B cell (primary cell): ENCODE measurements at regions not wholly inside any gene's neighbourhood (a gene's known extent, or its start where the extent isn't known, plus 50 kb on each side); places are given as distances from the start of the nearest gene placed in this dataset.
"Not testable (repeated sequence)": the region's sequence is repeated elsewhere in the genome, so short reads cannot be mapped to it uniquely, and the experiment has no call there.

ENCODE experiments used
- ATAC-seq: fragments of 200-7000 bp; cut with Tn5 transposase; one replicate; pipeline ENCODE4 v1.10.0; 2021; ENCODE audit warnings: low read depth, mild to moderate bottlenecking, moderate number of reproducible peaks, moderate library complexity
- CTCF ChIA-PET: fragments of 350-600 bp; sonication (Branson Sonifier 250); formaldehyde crosslinking; loops from one replicate; lab custom pipeline; 2021; ENCODE audit warnings: antibody characterized with exemption, inconsistent platforms; lab: Charles Lee
- POLR2A ChIA-PET: fragments of 350-600 bp; sonication (Branson Sonifier 250); formaldehyde crosslinking; loops from one replicate; lab custom pipeline; 2021; ENCODE audit warnings: antibody characterized with exemption; lab: Charles Lee
- DNase-seq: peaks from one replicate; pipeline ENCODE4 v3.0.0; 2013
- H2AFZ ChIP-seq: 2 replicates; pipeline ENCODE4 v1.6.1; 2012; ENCODE audit warnings: mild to moderate bottlenecking, low read depth, low read length; ENCODE audit not compliant: insufficient read depth, poor library complexity, severe bottlenecking
- H3K27ac ChIP-seq, 2 donors: 1 replicate in 1 of 2; 2 replicates in 1 of 2; pipeline ENCODE4 v1.5.1; 2012 to 2013; ENCODE audit warnings: low read length in 2 of 2, mild to moderate bottlenecking in 2 of 2, moderate library complexity in 1 of 2
- H3K27me3 ChIP-seq, 4 experiments: fragments of 200-600 bp in 1 of 4; sonication (generic) in 1 of 4; replicated peaks in 1 of 4; 1 replicate in 2 of 4; 2 replicates in 2 of 4; pipeline versions ENCODE4 v1.6.1 to v1.7.0; 2013 to 2016; ENCODE audit warnings: low read length in 3 of 4, mild to moderate bottlenecking in 2 of 4, mixed read lengths in 1 of 4, moderate library complexity in 1 of 4; ENCODE audit not compliant: insufficient read depth in 4 of 4, control insufficient read depth in 3 of 4; ENCODE audit errors: control extremely low read depth in 1 of 4
- H3K36me3 ChIP-seq, 2 experiments: replicated peaks in 1 of 2; 1 replicate in 1 of 2; 2 replicates in 1 of 2; pipeline versions ENCODE4 v1.6.1 to v1.7.1; 2013; ENCODE audit warnings: low read length in 1 of 2; ENCODE audit not compliant: insufficient read depth in 2 of 2, control insufficient read depth in 1 of 2; ENCODE audit errors: control extremely low read depth in 1 of 2, extremely low read depth in 1 of 2
- H3K4me1 ChIP-seq, 2 donors: fragments of 200-600 bp in 1 of 2; sonication (generic) in 1 of 2; 1 replicate in 1 of 2; 2 replicates in 1 of 2; pipeline versions ENCODE4 v1.5.1 to v1.6.1; 2013 to 2017; ENCODE audit warnings: low read length in 2 of 2; ENCODE audit not compliant: control insufficient read depth in 2 of 2, insufficient read depth in 2 of 2
- H3K4me2 ChIP-seq: replicated peaks from 2 replicates; pipeline ENCODE3; 2012; ENCODE audit warnings: mild to moderate bottlenecking, low read depth, low read length; ENCODE audit not compliant: poor library complexity, severe bottlenecking
- H3K4me3 ChIP-seq, 5 experiments: fragments of 200-600 bp in 1 of 5; sonication (generic) in 1 of 5; 1 replicate in 3 of 5; 2 replicates in 2 of 5; pipeline versions ENCODE4 v1.5.1 to v1.7.0; 2011 to 2016; ENCODE audit warnings: low read length in 4 of 5, mild to moderate bottlenecking in 4 of 5, low read depth in 2 of 5, control low read depth in 1 of 5, moderate library complexity in 1 of 5; ENCODE audit not compliant: insufficient read depth in 1 of 5; ENCODE audit errors: control extremely low read depth in 1 of 5, extremely low read depth in 1 of 5
- H3K79me2 ChIP-seq: fragments of 200-600 bp; sonication (generic); one replicate; pipeline ENCODE4 v1.6.0; 2016; ENCODE audit warnings: low read length; ENCODE audit not compliant: control insufficient read depth, insufficient read depth
- H3K9ac ChIP-seq: fragments of 200-600 bp; sonication (generic); 2 replicates; pipeline ENCODE4 v1.6.1; 2017; ENCODE audit warnings: mild to moderate bottlenecking, low read length, moderate library complexity
- H3K9me3 ChIP-seq, 3 donors: one replicate each; pipeline versions ENCODE4 v1.6.1 to v1.7.1; 2013; ENCODE audit warnings: low read length in 2 of 3; ENCODE audit not compliant: control insufficient read depth in 2 of 3, insufficient read depth in 1 of 3; ENCODE audit errors: control extremely low read depth in 1 of 3
- H4K20me1 ChIP-seq: 2 replicates; pipeline ENCODE4 v1.6.0; 2012; ENCODE audit warnings: mild to moderate bottlenecking, low read length; ENCODE audit not compliant: insufficient read depth, control insufficient read depth, poor library complexity, severe bottlenecking
- H3K27ac Mint-ChIP-seq: one replicate; pipeline ENCODE4 v1.8.0; 2021; ENCODE audit warnings: mixed read lengths
- H3K27me3 Mint-ChIP-seq: one replicate; pipeline ENCODE4 v1.8.0; 2021; ENCODE audit warnings: mixed read lengths
- H3K4me1 Mint-ChIP-seq: one replicate; pipeline ENCODE4 v1.8.0; 2021; ENCODE audit warnings: mixed read lengths
- H3K4me3 Mint-ChIP-seq: one replicate; pipeline ENCODE4 v1.8.0; 2021; ENCODE audit warnings: mixed read lengths
- H3K9me3 Mint-ChIP-seq: one replicate; pipeline ENCODE4 v1.8.0; 2022; ENCODE audit warnings: mixed read lengths; ENCODE audit not compliant: insufficient read depth
- EZH2 ChIP-seq: IDR thresholded peaks from 2 replicates; pipeline ENCODE4 v1.6.1; 2012; ENCODE audit warnings: borderline replicate concordance, low read depth, mild to moderate bottlenecking, moderate library complexity, low read length; ENCODE audit not compliant: insufficient read depth, poor library complexity, severe bottlenecking
- WGBS: methylation state at CpG from one replicate; pipeline ENCODE4 v1.1.5; 2013; ENCODE audit warnings: missing lambda C conversion rate; ENCODE audit not compliant: insufficient coverage; 5-methylcytosine and 5-hydroxymethylcytosine counted together
- intact Hi-C: fragments of 100-400 bp; cut with micrococcal nuclease; formaldehyde crosslinking; loops from one replicate; pipeline ENCODE4 v1.10.0; 2022
- TF ChIP-seq, protein P1 (sequence below): fragments of 200-600 bp; IDR thresholded peaks from one replicate; pipeline ENCODE4 v1.8.0; 2022; ENCODE audit warnings: antibody characterized with exemption, mild to moderate bottlenecking

DNA sequence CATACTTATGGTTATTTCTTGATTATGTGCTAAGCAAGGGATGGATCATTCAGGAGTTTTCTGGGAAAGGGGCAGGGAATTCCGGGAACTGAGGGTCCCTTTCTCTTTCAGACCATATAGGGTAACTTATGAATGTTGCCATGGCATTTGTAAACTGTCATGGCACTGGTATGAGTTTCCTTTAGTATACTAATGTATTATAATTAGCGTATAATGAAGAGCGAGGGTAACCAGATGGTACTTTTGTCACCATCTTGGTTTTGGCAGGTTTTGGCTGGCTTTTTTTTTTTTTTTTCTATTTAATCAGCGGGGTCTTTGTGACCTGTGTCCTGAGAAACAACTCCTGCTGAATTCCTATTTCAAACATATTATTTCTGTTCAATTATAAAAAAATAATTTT, 237.6 kb upstream of the PTER start:
- Histone ChIP-seq H3K4me3 (no peak overlapping the region), H3K79me2 (no peaks in the 10 kb centered on the region), H3K4me2 (no peak overlapping the region), H4K20me1 (no peaks in the 10 kb centered on the region), H2AFZ (no peak overlapping the region), H3K27me3 (no peaks in the 10 kb centered on the region), H3K4me1 (no peaks in the 10 kb centered on the region), H3K36me3 (no peaks in the 10 kb centered on the region), H3K9ac (no peak overlapping the region), H3K9me3 (no peaks in the 10 kb centered on the region), H3K27ac (no peak overlapping the region)
- peaks cover 2% of the 10 kb centered on the region for H3K9me3 Mint-ChIP-seq
- DNase-seq, result no peak
- POLR2A ChIA-PET, result no interaction called here
- no peaks in the 10 kb centered on the region for H3K4me1 Mint-ChIP-seq
- TF ChIP-seq, protein P1, sequence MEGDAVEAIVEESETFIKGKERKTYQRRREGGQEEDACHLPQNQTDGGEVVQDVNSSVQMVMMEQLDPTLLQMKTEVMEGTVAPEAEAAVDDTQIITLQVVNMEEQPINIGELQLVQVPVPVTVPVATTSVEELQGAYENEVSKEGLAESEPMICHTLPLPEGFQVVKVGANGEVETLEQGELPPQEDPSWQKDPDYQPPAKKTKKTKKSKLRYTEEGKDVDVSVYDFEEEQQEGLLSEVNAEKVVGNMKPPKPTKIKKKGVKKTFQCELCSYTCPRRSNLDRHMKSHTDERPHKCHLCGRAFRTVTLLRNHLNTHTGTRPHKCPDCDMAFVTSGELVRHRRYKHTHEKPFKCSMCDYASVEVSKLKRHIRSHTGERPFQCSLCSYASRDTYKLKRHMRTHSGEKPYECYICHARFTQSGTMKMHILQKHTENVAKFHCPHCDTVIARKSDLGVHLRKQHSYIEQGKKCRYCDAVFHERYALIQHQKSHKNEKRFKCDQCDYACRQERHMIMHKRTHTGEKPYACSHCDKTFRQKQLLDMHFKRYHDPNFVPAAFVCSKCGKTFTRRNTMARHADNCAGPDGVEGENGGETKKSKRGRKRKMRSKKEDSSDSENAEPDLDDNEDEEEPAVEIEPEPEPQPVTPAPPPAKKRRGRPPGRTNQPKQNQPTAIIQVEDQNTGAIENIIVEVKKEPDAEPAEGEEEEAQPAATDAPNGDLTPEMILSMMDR, result no peak
- TF ChIP-seq EZH2, result no peak
- CTCF ChIA-PET, result no interaction called here
- H3K4me3 Mint-ChIP-seq, result no peak overlapping the region
- WGBS, result no CpG with 5 or more reads among the region's 4 CpGs
- ATAC-seq, result no peak
- H3K27me3 Mint-ChIP-seq, result no peaks in the 10 kb centered on the region
- H3K27ac Mint-ChIP-seq, result no peak overlapping the region
- intact Hi-C loops, result no loop called here

DNA sequence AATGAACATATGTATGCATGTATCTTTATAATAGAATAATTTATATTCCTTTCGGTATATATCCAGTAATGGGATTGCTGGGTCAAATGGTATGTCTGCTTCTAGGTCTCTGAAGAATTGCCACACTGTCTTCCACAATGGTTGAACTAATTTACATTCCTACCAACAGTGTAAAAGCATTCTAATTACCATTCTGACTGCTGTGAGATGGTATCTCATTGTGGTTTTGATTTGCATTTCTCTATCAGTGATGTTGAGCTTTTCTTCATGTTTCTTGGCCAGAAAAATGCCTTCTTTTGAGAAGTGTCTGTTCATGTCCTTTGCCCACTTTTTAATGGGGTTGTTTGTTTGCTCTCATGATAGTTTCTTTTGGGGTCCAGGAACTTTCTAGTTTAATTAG, 213.2 kb upstream of the PTER start:
- H3K27ac ChIP-seq, result not testable (repeated sequence)

More for the DNA sequence above, 213.2 kb upstream of the PTER start:
- H3K9ac ChIP-seq, POLR2A ChIA-PET, ATAC-seq, H3K4me1 ChIP-seq, DNase-seq, H3K4me3 Mint-ChIP-seq, H3K4me2 ChIP-seq, H3K27me3 ChIP-seq, H3K79me2 ChIP-seq, H3K4me1 Mint-ChIP-seq, H3K27me3 Mint-ChIP-seq, H3K36me3 ChIP-seq, H3K4me3 ChIP-seq, intact Hi-C loops, H2AFZ ChIP-seq, H4K20me1 ChIP-seq, CTCF ChIA-PET, H3K27ac Mint-ChIP-seq: not testable (repeated sequence)
- H3K9me3 Mint-ChIP-seq, result peaks cover 21% of the 10 kb centered on the region
- WGBS, result no CpG with 5 or more reads among the region's 1 CpG
- H3K9me3 ChIP-seq, result peaks cover 2 to 12% (median 4%) of the 10 kb centered on the region in 3 donors
